ENCODE measurements at regions not wholly inside any gene's neighbourhood (a gene's known extent, or its start where the extent isn't known, plus 50 kb on each side); places are given as distances from the start of the nearest gene placed in this dataset.

GRCh38 chr20:17172836-17173516 is 53.9 kb upstream of the PCSK2 start:
- Histone ChIP-seq H3K9ac (no peak overlapping the region), H3K36me3 (ENCODE audit: control insufficient read depth, insufficient read depth, low read length) (no peaks in the 10 kb centered on the region), H3K27ac (no peak overlapping the region), H3K27me3 (ENCODE audit: control insufficient read depth, insufficient read depth, low read length) (no peaks in the 10 kb centered on the region), H3K9me3 (ENCODE audit: control insufficient read depth, low read length) (no peaks in the 10 kb centered on the region), H3K4me1 (no peaks in the 10 kb centered on the region), H3K4me2 (ENCODE audit: low read length) (no peak overlapping the region), H2AFZ (no peak overlapping the region), H3K4me3 (ENCODE audit: low read depth, low read length) (no peak overlapping the region), H3K79me2 (no peaks in the 10 kb centered on the region)
- TF ChIP-seq CTCF (IDR thresholded peaks at IDR 0.05), result no peak

Data from parathyroid adenoma (tissue), 2 donors.